IPS DF 4.7 (cell line): ENCODE measurements at regions not wholly inside any gene's neighbourhood (a gene's known extent, or its start where the extent isn't known, plus 50 kb on each side); places are given as distances from the start of the nearest gene placed in this dataset.
"Not testable (repeated sequence)": the region's sequence is repeated elsewhere in the genome, so short reads cannot be mapped to it uniquely, and the experiment has no call there.

Experiments
- DNase-seq: peaks from one replicate; pipeline ENCODE4 v3.0.0-alpha.2; 2013; ENCODE audit warnings: low spot score; ENCODE audit errors: extremely low read depth

GRCh38 chr14:83864106-83864505, 1665.8 kb upstream of the FLRT2 start:
- DNase-seq = no peak

GRCh38 chr14:83867566-83868225, 1662.2 kb upstream of the FLRT2 start:
- no peak for DNase-seq

GRCh38 chr14:83870546-83871270, 1659.2 kb upstream of the FLRT2 start:
- DNase-seq = no peak

GRCh38 chr14:83873669-83874068, 1656.3 kb upstream of the FLRT2 start:
- no peak for DNase-seq

- no peak for DNase-seq
Observed at GRCh38 chr14:83874662-83875061, 1655.3 kb upstream of the FLRT2 start.

GRCh38 chr14:83883732-83884131, 1646.2 kb upstream of the FLRT2 start:
- no peak for DNase-seq

GRCh38 chr14:83885837-83886293, 1644.1 kb upstream of the FLRT2 start:
- no peak for DNase-seq

GRCh38 chr14:83887866-83888265, 1642.1 kb upstream of the FLRT2 start:
- DNase-seq = no peak

GRCh38 chr14:83893447-83893846, 1636.5 kb upstream of the FLRT2 start:
- DNase-seq = no peak

- DNase-seq = no peak
Observed at GRCh38 chr14:83894568-83894967, 1635.4 kb upstream of the FLRT2 start.

- DNase-seq = not testable (repeated sequence)
Observed at GRCh38 chr14:83898558-83898957, 1631.4 kb upstream of the FLRT2 start.

- no peak for DNase-seq
Observed at GRCh38 chr14:83899706-83900105, 1630.2 kb upstream of the FLRT2 start.

GRCh38 chr14:83905157-83905556, 1624.8 kb upstream of the FLRT2 start:
- DNase-seq = no peak

GRCh38 chr14:83908419-83908818, 1621.5 kb upstream of the FLRT2 start:
- no peak for DNase-seq

- no peak for DNase-seq
Observed at GRCh38 chr14:83909507-83909906, 1620.4 kb upstream of the FLRT2 start.

- DNase-seq = no peak
Observed at GRCh38 chr14:83912032-83912642, 1617.8 kb upstream of the FLRT2 start.

- no peak for DNase-seq
Observed at GRCh38 chr14:83913476-83913875, 1616.5 kb upstream of the FLRT2 start.

- DNase-seq = no peak
Observed at GRCh38 chr14:83918546-83918945, 1611.4 kb upstream of the FLRT2 start.

GRCh38 chr14:83919675-83920074, 1610.3 kb upstream of the FLRT2 start:
- not testable (repeated sequence) for DNase-seq

- DNase-seq = no peak
Observed at GRCh38 chr14:83923842-83924241, 1606.1 kb upstream of the FLRT2 start.

GRCh38 chr14:83924259-83924658, 1605.7 kb upstream of the FLRT2 start:
- DNase-seq = no peak

- DNase-seq = no peak
Observed at GRCh38 chr14:83940253-83940652, 1589.7 kb upstream of the FLRT2 start.

- no peak for DNase-seq
Observed at GRCh38 chr14:83958359-83958758, 1571.6 kb upstream of the FLRT2 start.
